Activated CD4-positive, alpha-beta T cell treated with anti-CD3 and anti-CD28 coated beads, Interleukin-2, amount 50 U/mL, for 4 hours (primary cell): ENCODE measurements at regions not wholly inside any gene's neighbourhood (a gene's known extent, or its start where the extent isn't known, plus 50 kb on each side); places are given as distances from the start of the nearest gene placed in this dataset.

Source experiments
- DNase-seq, 2 experiments: peaks; one replicate each; pipeline ENCODE4 v3.0.0-alpha.2; 2020

GRCh38 chr1:4292861-4293260, 361.5 kb upstream of the AJAP1 start:
- DNase-seq = no peak

GRCh38 chr1:4298361-4299083, 355.9 kb upstream of the AJAP1 start:
- DNase-seq = no peak

- DNase-seq = no peak
These were observed 353.4 kb upstream of the AJAP1 start for GRCh38 chr1:4301007-4301406.

DNA sequence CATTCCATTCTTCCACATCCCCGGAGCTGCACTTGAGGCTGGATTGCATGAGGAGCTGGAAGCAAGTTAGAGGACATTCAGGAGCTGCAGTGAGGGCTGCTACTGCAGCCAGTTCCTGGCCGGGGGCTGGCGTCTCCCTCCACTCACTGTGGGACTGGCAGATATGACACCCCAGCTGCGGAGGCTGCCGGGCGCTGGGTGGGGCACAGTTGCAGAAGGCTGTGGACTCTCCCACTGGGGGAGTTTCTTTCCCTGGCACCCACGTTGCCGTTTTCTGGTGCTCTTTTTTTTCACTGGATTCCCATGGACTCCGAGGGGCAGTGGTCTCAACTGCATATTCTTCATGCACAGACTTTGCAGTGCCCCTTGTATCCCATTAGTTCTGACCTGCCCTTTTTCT, 351.1 kb upstream of the AJAP1 start:
- DNase-seq = no peak

GRCh38 chr1:4305526-4306301, 348.7 kb upstream of the AJAP1 start:
- DNase-seq = no peak

DNA sequence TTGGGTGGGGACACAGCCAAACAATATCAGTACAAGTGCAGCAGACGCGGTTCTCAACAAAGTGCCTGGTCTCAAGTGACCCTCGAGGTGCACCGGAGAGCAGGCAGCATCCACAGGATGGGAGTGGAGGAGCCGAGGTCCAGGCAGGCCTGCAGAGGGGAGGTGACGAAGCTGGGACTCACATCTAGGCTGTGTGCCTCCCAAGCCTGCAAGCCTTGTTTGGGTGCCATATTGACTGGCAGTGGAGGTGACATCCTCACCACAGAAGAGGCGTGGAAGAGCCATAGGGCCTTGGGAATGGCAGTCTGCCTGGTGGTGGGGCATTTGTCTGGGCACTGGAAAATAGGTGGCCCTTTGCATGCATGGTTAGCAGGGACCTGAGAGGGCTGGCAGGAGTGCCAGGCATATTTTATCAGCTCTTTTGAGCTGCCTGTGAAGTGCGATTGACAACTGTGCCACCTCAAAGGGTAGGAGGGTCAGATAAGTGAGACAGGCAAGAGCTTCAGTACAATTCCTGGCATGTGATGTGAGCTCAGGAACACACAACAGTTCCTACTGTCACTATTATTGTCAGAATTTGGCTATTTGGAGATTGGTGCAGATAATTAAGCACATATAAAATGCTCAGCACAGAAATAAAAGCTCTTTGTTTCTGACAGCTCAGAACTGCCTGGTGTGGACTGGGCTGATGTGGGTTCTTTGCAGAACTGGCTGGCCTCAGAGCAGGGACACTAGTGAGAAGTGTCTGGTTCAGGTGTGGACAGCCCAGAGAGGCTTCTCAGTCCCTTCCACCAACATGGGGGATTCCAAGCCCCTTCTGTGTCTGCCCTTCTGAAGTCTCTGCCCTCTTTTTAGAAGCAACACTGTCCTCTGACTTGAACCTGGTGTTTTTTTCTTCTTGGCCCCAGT, 347.6 kb upstream of the AJAP1 start:
- DNase-seq = no peak

DNA sequence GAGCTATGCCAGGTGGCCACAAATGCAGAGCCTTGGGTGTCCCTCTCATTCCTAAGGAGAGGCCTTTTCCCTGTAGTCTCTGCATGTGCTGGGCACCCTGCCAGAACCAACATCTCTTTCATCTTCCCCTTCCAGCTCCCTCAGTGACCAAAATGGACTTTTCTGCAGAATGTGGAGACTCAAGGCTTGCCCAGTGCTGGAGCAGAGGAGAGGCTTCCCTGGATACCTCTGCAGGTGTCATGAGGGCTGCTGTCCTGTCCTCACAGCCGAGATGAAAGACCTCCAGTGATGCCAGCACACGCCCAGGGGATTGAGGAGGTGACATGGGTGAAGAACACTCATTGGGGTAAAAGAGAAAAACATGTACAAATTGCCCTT, 347.0 kb upstream of the AJAP1 start:
- DNase-seq = no peak

GRCh38 chr1:4307911-4308545, 346.4 kb upstream of the AJAP1 start:
- DNase-seq = no peak

DNA sequence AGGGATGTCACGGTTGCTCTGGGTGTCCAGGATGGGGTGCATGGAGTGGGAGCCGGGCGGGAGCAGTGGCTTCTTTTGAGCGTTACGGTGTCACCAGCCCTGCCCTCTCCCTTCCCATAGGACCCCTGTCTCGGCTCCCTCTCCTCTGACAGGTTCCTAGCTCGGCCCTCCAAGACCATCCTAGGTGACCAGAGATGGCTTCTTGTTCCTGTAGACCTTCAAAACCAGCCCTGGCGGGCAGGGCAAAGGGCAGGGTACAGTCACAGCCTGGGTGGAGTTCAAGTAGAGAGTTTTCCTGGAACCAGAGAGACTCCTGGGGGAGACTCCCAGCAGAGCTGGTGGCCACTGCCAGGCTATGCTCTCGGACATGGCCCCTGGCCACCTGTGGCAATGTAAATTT, 345.6 kb upstream of the AJAP1 start:
- no peak for DNase-seq

- DNase-seq = no peak
These were observed 344.6 kb upstream of the AJAP1 start for GRCh38 chr1:4309676-4310320.

- DNase-seq = no peak
These were observed 343.9 kb upstream of the AJAP1 start for GRCh38 chr1:4310396-4310923.

GRCh38 chr1:4312024-4312423, 342.4 kb upstream of the AJAP1 start:
- DNase-seq = no peak

- DNase-seq = no peak
These were observed 339.2 kb upstream of the AJAP1 start for GRCh38 chr1:4315202-4315601.

DNA sequence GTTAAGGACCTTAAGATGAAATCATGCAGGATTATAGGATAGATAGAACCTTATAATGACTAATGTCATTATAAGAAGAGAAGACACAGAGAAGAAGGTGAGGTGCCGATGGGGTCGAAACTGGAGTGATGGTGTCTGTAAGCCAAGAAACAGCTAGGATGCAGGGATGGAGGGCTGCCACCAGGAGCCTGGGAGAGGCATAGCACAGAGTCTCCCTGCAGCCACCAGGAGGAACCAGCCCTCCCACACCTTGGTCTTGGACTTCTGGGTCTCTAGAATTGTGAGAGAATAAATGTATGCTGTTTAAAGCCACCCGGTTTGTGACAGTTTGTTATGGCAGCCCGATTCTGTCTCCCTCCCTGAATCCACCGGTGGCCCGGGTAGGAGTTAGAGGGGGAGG, 337.2 kb upstream of the AJAP1 start:
- DNase-seq = no peak

GRCh38 chr1:4318720-4319119, 335.7 kb upstream of the AJAP1 start:
- DNase-seq = no peak

DNA sequence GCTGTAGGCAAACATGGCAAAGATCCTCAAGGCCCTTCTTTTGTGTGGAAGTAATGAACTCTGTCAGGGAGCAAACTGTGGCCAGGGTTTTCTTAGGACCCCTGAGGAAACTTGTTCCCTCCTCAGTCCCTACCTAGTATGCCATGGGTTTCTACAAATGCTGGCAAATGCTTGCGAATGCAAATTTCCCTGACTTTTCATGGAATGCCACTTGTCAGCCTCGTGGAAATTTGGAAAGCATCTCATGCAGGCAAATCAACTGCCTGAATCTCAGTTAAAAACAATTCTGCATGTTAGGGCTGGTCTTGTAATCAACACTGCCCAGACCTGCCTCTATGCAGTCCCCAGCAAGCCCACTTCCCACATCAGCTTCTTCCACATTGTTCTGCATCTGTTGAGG, 334.9 kb upstream of the AJAP1 start:
- DNase-seq = no peak

GRCh38 chr1:4322881-4323280, 331.5 kb upstream of the AJAP1 start:
- DNase-seq = no peak

DNA sequence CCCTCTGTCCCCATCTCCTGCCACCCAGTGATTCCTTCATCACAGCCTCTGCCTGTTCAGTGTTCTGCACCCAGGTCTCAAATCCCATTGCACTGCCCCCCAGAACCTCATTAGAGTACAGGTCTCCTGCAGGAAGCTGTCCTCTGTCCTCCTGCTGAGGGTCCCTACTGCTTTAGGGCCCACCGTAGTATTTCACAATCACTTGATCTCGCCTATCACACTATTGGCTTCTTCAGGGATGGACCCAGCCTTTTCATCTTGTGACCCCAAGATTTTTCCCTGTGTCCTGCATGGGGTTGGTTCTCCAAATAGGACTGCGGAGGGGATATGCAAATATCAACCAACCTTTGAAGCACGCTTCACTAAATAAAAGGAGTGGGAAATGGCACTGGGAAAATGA, 331.1 kb upstream of the AJAP1 start:
- DNase-seq = no peak

- DNase-seq = no peak
These were observed 329.9 kb upstream of the AJAP1 start for GRCh38 chr1:4324525-4324924.

DNA sequence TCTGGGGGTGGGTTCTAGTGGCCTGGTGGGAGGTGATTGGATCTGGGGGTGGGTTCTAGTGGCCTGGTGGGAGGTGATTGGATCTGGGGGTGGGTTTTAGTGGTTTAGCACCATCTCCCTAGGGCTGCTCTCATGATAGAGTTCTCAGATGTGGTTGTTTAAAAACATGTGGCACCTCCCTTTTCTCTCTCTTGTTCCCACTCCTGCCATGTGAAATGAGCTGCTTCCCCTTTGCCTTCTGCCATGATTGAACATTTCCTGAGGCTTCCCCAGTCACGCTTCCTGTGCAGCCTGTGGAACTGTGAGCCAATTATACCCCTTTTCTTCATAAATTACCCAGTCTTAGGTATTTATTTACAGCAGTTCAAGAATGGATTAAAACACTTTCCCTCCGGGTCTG, 327.3 kb upstream of the AJAP1 start:
- DNase-seq = no peak

DNA sequence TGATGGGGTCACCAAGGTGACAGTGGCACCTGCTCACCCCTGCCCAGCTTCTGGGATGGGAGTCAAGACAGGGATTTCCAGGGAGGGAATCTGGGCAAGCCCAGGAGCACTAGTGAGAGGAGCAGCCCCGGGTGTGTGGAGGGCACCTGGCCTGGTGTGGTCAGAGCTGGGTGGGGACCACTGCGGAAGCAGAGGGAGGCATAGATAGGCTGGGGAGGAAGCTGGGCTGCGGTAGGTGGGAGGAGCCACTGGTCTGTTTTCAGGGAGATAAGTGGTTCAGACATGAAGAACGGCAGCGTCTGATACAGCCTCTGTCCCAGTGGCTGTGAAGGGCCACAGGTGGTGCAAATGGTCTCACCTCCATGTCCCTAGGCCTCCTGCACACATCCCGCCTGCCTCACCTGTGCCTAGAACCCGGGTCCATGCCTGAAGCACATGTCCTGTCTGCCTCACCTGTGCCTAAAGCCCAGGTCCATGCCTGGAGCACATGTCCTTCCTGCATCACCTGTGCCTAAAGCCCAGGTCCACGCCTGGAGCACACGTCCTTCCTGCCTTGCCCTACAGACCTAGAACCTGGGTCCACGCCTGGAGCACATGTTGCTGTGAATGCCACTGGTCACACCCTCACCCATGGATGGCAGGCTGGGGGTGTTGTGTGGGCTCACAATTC, 325.9 kb upstream of the AJAP1 start:
- DNase-seq = no peak
